Activated CD4-positive, alpha-beta T cell treated with anti-CD3 and anti-CD28 coated beads, Interleukin-2, amount 10 ng/mL, durations not matched to agents 7 days and 5 days (primary cell): ENCODE measurements at regions not wholly inside any gene's neighbourhood (a gene's known extent, or its start where the extent isn't known, plus 50 kb on each side); places are given as distances from the start of the nearest gene placed in this dataset.
"Not testable (repeated sequence)": the region's sequence is repeated elsewhere in the genome, so short reads cannot be mapped to it uniquely, and the experiment has no call there.

ENCODE experiments used
- CTCF ChIA-PET: fragments of 350-600 bp; sonication (Branson Sonifier 250); formaldehyde crosslinking; loops from one replicate; lab custom pipeline; 2021; ENCODE audit warnings: antibody characterized with exemption; lab: Charles Lee
- POLR2A ChIA-PET: fragments of 350-600 bp; sonication (Branson Sonifier 250); formaldehyde crosslinking; loops from one replicate; lab custom pipeline; 2021; ENCODE audit warnings: antibody characterized with exemption; lab: Charles Lee
- DNase-seq: peaks from one replicate; pipeline ENCODE4 v3.0.0-alpha.2; 2020
- H3K27ac Mint-ChIP-seq: one replicate; pipeline ENCODE4 v1.8.0; 2021; ENCODE audit warnings: mild to moderate bottlenecking, moderate library complexity, mixed read lengths
- H3K27me3 Mint-ChIP-seq: one replicate; pipeline ENCODE4 v1.8.0; 2021; ENCODE audit warnings: mixed read lengths
- H3K36me3 Mint-ChIP-seq: one replicate; pipeline ENCODE4 v1.8.0; 2021; ENCODE audit warnings: low read depth, mixed read lengths
- H3K4me1 Mint-ChIP-seq: one replicate; pipeline ENCODE4 v1.8.0; 2021; ENCODE audit warnings: mixed read lengths
- H3K4me3 Mint-ChIP-seq: one replicate; pipeline ENCODE4 v1.8.0; 2021; ENCODE audit warnings: mild to moderate bottlenecking, moderate library complexity, mixed read lengths
- H3K9me3 Mint-ChIP-seq: one replicate; pipeline ENCODE4 v1.8.0; 2021; ENCODE audit warnings: mixed read lengths

GRCh38 chr7:52749880-52750279 is 285.6 kb upstream of the POM121L12 start:
- Mint-ChIP-seq H3K4me1 (no peaks in the 10 kb centered on the region), H3K9me3 (peaks cover 5% of the 10 kb centered on the region), H3K27me3 (no peaks in the 10 kb centered on the region), H3K27ac (no peak overlapping the region), H3K4me3 (no peak overlapping the region), H3K36me3 (no peaks in the 10 kb centered on the region)
- POLR2A ChIA-PET = no interaction called here
- no peak for DNase-seq
- CTCF ChIA-PET = no interaction called here

DNA sequence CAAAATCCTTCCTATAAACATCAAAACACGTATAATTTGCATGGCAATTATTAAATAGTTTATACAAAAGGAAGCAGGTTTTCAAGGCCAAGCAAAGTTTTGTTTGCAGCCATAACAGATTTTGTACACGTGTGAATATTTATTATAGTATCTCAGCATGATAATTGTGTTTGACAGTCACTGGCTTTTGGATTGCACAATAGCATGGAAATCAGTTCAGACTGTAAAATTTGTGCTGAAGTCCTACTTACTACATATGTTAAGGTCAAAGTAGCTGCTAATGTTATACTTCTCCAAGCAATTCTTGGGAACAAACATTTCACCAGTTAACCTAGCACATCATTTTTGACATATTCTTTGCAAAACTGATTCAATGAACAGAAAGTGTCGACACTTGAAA is 287.6 kb upstream of the POM121L12 start:
- CTCF ChIA-PET = no interaction called here
- no peak for DNase-seq
- no peak overlapping the region for H3K4me3 Mint-ChIP-seq
- no peaks in the 10 kb centered on the region for H3K36me3 Mint-ChIP-seq
- no peak overlapping the region for H3K27ac Mint-ChIP-seq
- no peaks in the 10 kb centered on the region for H3K4me1 Mint-ChIP-seq
- POLR2A ChIA-PET = no interaction called here
- peaks cover 7% of the 10 kb centered on the region for H3K9me3 Mint-ChIP-seq
- H3K27me3 Mint-ChIP-seq = no peaks in the 10 kb centered on the region

- POLR2A ChIA-PET = no interaction called here
- CTCF ChIA-PET = no interaction called here
- H3K36me3 Mint-ChIP-seq = no peaks in the 10 kb centered on the region
- H3K4me1 Mint-ChIP-seq = no peaks in the 10 kb centered on the region
- no peak overlapping the region for H3K27ac Mint-ChIP-seq
- no peaks in the 10 kb centered on the region for H3K27me3 Mint-ChIP-seq
- no peak for DNase-seq
- H3K9me3 Mint-ChIP-seq = peaks cover 10% of the 10 kb centered on the region
- H3K4me3 Mint-ChIP-seq = no peak overlapping the region
Observed at GRCh38 chr7:52741670-52742290, 293.7 kb upstream of the POM121L12 start.

GRCh38 chr7:52735656-52736055 is 299.8 kb upstream of the POM121L12 start:
- CTCF ChIA-PET = no interaction called here
- Mint-ChIP-seq H3K4me3 (no peak overlapping the region), H3K27ac (no peak overlapping the region), H3K27me3 (no peaks in the 10 kb centered on the region), H3K36me3 (no peaks in the 10 kb centered on the region), H3K9me3 (peaks cover 15% of the 10 kb centered on the region), H3K4me1 (no peaks in the 10 kb centered on the region)
- POLR2A ChIA-PET = no interaction called here
- DNase-seq = no peak

- POLR2A ChIA-PET = not testable (repeated sequence)
Observed at GRCh38 chr7:52728683-52729082, 306.8 kb upstream of the POM121L12 start.

DNA sequence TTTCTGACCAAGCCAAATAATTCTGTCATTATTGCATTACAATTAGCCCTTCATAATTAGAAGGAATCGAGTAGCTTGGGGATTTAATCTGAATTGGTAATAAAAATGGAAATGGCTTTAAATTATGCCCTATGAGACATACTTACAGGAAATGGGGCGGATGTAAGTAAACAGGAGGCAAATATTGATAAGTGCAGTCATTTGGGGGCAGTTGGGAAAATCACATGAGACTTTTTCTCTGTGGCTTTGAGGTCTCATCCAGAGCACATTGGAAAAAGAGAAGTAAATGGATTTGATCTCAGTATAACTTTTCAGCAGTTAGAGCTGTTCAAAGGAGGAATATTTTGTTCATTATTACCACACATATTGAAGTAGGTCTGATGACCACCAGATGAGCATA is 307.8 kb upstream of the POM121L12 start:
- Mint-ChIP-seq H3K27ac (no peak overlapping the region), H3K9me3 (peaks cover 16% of the 10 kb centered on the region), H3K36me3 (no peaks in the 10 kb centered on the region), H3K27me3 (no peaks in the 10 kb centered on the region), H3K4me3 (no peak overlapping the region), H3K4me1 (no peaks in the 10 kb centered on the region)
- POLR2A ChIA-PET = no interaction called here
- CTCF ChIA-PET = no interaction called here
- no peak for DNase-seq

More at GRCh38 chr7:52728683-52729082, 306.8 kb upstream of the POM121L12 start:
- CTCF ChIA-PET, H3K27me3 Mint-ChIP-seq, H3K4me1 Mint-ChIP-seq, DNase-seq, H3K4me3 Mint-ChIP-seq, H3K27ac Mint-ChIP-seq, H3K36me3 Mint-ChIP-seq: not testable (repeated sequence)
- H3K9me3 Mint-ChIP-seq = peaks cover 16% of the 10 kb centered on the region

- no peak for DNase-seq
- Mint-ChIP-seq H3K36me3 (no peaks in the 10 kb centered on the region), H3K4me3 (no peak overlapping the region), H3K27me3 (no peaks in the 10 kb centered on the region), H3K4me1 (no peaks in the 10 kb centered on the region), H3K9me3 (peaks cover 14% of the 10 kb centered on the region), H3K27ac (no peak overlapping the region)
- CTCF ChIA-PET = no interaction called here
- POLR2A ChIA-PET = no interaction called here
Observed at GRCh38 chr7:52726986-52727385, 308.4 kb upstream of the POM121L12 start.

DNA sequence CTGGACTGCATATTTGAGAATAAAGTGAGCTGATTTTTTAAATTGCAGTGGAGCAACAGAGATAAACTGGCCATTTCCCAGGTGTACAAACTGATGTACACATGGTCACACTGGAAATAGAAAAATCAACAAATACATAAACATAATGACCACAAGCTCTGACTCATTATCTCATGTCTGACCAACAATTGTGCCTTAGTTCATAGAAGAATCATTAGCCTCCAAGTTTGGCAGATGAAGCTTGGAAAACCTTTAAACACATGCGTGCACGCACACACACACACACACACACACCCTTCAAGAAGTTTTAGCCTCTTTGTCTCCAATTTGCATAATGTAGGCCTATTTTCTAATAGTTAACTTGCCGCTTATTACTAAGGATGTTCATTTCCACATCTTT is 308.9 kb upstream of the POM121L12 start:
- ChIA-PET POLR2A (no interaction called here), CTCF (no interaction called here)
- no peak overlapping the region for H3K27ac Mint-ChIP-seq
- DNase-seq = no peak
- no peaks in the 10 kb centered on the region for H3K27me3 Mint-ChIP-seq
- H3K4me3 Mint-ChIP-seq = no peak overlapping the region
- no peaks in the 10 kb centered on the region for H3K4me1 Mint-ChIP-seq
- peaks cover 10% of the 10 kb centered on the region for H3K9me3 Mint-ChIP-seq
- H3K36me3 Mint-ChIP-seq = no peaks in the 10 kb centered on the region

- H3K27ac Mint-ChIP-seq = no peak overlapping the region
- no peaks in the 10 kb centered on the region for H3K4me1 Mint-ChIP-seq
- H3K36me3 Mint-ChIP-seq = no peaks in the 10 kb centered on the region
- POLR2A ChIA-PET = no interaction called here
- CTCF ChIA-PET = no interaction called here
- DNase-seq = no peak
- peaks cover 10% of the 10 kb centered on the region for H3K9me3 Mint-ChIP-seq
- H3K4me3 Mint-ChIP-seq = no peak overlapping the region
- no peaks in the 10 kb centered on the region for H3K27me3 Mint-ChIP-seq
Observed at GRCh38 chr7:52723606-52724005, 311.8 kb upstream of the POM121L12 start.

GRCh38 chr7:52720856-52721255 is 314.6 kb upstream of the POM121L12 start:
- Mint-ChIP-seq H3K36me3 (no peaks in the 10 kb centered on the region), H3K4me1 (no peaks in the 10 kb centered on the region), H3K27ac (no peak overlapping the region), H3K4me3 (no peak overlapping the region), H3K27me3 (no peaks in the 10 kb centered on the region), H3K9me3 (peaks cover 5% of the 10 kb centered on the region)
- no peak for DNase-seq
- ChIA-PET CTCF (no interaction called here), POLR2A (no interaction called here)

DNA sequence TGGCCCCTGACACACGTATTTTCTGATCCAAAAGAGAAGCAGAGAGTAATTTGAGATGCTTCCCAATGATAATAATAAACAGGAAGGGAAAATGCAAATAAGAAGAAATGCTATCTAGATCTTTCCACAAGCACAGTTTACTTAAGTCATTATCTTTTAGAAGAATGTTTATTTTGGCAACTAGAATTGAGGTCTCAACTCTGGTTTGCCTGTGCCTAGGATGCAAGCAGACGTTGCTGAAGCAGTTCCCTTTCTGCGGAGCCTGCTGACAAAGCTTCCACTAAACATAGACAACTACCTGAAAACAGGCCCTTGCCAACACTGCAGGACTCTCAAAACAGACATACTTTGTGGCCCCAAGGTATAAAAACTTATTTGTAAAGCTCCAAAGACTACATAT is 315.8 kb upstream of the POM121L12 start:
- H3K36me3 Mint-ChIP-seq = no peaks in the 10 kb centered on the region
- DNase-seq = no peak
- no peaks in the 10 kb centered on the region for H3K27me3 Mint-ChIP-seq
- no peak overlapping the region for H3K27ac Mint-ChIP-seq
- H3K9me3 Mint-ChIP-seq = peaks cover 3% of the 10 kb centered on the region
- POLR2A ChIA-PET = no interaction called here
- CTCF ChIA-PET = no interaction called here
- H3K4me3 Mint-ChIP-seq = no peak overlapping the region
- no peaks in the 10 kb centered on the region for H3K4me1 Mint-ChIP-seq

GRCh38 chr7:52715701-52716100 is 319.7 kb upstream of the POM121L12 start:
- H3K27me3 Mint-ChIP-seq = no peaks in the 10 kb centered on the region
- H3K4me1 Mint-ChIP-seq = no peaks in the 10 kb centered on the region
- DNase-seq = no peak
- no peaks in the 10 kb centered on the region for H3K9me3 Mint-ChIP-seq
- ChIA-PET POLR2A (no interaction called here), CTCF (no interaction called here)
- H3K36me3 Mint-ChIP-seq = no peaks in the 10 kb centered on the region
- H3K27ac Mint-ChIP-seq = no peak overlapping the region
- H3K4me3 Mint-ChIP-seq = no peak overlapping the region

- no peaks in the 10 kb centered on the region for H3K36me3 Mint-ChIP-seq
- CTCF ChIA-PET = no interaction called here
Observed at GRCh38 chr7:52712938-52713337, 322.5 kb upstream of the POM121L12 start.

GRCh38 chr7:52711951-52712350 is 323.5 kb upstream of the POM121L12 start:
- ChIA-PET CTCF (no interaction called here), POLR2A (no interaction called here)
- no peak overlapping the region for H3K27ac Mint-ChIP-seq
- H3K27me3 Mint-ChIP-seq = no peaks in the 10 kb centered on the region
- no peak for DNase-seq
- H3K4me1 Mint-ChIP-seq = no peaks in the 10 kb centered on the region
- H3K9me3 Mint-ChIP-seq = no peaks in the 10 kb centered on the region
- no peaks in the 10 kb centered on the region for H3K36me3 Mint-ChIP-seq
- H3K4me3 Mint-ChIP-seq = no peak overlapping the region

More at GRCh38 chr7:52712938-52713337, 322.5 kb upstream of the POM121L12 start:
- no peak overlapping the region for H3K27ac Mint-ChIP-seq
- DNase-seq = no peak
- no peak overlapping the region for H3K4me3 Mint-ChIP-seq
- POLR2A ChIA-PET = no interaction called here
- no peaks in the 10 kb centered on the region for H3K9me3 Mint-ChIP-seq
- no peaks in the 10 kb centered on the region for H3K4me1 Mint-ChIP-seq
- no peaks in the 10 kb centered on the region for H3K27me3 Mint-ChIP-seq
